ENCODE measurements at regions not wholly inside any gene's neighbourhood (a gene's known extent, or its start where the extent isn't known, plus 50 kb on each side); places are given as distances from the start of the nearest gene placed in this dataset.

DNA sequence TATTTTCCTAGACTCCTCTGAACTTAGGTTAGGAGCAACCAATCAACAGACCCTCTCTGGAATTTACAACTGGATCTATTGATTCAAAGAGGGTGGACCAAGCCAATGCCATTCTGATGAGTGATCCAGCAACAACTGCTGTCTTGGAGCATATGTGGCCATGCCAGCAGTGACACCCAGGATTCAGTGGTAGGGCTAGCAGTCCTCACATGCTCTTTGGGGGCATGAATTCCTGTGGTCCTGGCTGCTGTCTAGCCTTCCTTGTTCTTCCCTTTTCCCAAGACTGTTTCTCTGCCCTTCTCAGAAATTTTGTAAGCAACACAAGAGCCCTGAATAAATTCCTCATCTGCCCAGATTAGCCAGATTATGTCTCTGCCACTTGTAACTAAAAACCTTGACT lies 61.5 kb upstream of the GATB start:
- TF ChIP-seq, protein P1, sequence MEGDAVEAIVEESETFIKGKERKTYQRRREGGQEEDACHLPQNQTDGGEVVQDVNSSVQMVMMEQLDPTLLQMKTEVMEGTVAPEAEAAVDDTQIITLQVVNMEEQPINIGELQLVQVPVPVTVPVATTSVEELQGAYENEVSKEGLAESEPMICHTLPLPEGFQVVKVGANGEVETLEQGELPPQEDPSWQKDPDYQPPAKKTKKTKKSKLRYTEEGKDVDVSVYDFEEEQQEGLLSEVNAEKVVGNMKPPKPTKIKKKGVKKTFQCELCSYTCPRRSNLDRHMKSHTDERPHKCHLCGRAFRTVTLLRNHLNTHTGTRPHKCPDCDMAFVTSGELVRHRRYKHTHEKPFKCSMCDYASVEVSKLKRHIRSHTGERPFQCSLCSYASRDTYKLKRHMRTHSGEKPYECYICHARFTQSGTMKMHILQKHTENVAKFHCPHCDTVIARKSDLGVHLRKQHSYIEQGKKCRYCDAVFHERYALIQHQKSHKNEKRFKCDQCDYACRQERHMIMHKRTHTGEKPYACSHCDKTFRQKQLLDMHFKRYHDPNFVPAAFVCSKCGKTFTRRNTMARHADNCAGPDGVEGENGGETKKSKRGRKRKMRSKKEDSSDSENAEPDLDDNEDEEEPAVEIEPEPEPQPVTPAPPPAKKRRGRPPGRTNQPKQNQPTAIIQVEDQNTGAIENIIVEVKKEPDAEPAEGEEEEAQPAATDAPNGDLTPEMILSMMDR (conservative IDR thresholded peaks at IDR 0.05 in 1 of 2, IDR thresholded peaks at IDR 0.05 in 1 of 2; ENCODE audit: extremely low read depth in 1 of 2, insufficient read depth in 1 of 2, low read depth in 1 of 2, low read length in 2 of 2) = no peak
- TF ChIP-seq EZH2 (IDR thresholded peaks at IDR 0.05; ENCODE audit: borderline replicate concordance, low read length) = no peak
